GM18868 (cell line): ENCODE measurements at regions not wholly inside any gene's neighbourhood (a gene's known extent, or its start where the extent isn't known, plus 50 kb on each side); places are given as distances from the start of the nearest gene placed in this dataset.
A peak's percentile ranks its signal among the peaks of the same experiment; 100 is the strongest.

Experiments
- ATAC-seq: cut with Tn5 transposase; IDR thresholded peaks from one replicate; pipeline ENCODE4 v1.9.1; 2021; ENCODE audit warnings: mild to moderate bottlenecking, moderate library complexity; ENCODE audit not compliant: unreplicated experiment

DNA sequence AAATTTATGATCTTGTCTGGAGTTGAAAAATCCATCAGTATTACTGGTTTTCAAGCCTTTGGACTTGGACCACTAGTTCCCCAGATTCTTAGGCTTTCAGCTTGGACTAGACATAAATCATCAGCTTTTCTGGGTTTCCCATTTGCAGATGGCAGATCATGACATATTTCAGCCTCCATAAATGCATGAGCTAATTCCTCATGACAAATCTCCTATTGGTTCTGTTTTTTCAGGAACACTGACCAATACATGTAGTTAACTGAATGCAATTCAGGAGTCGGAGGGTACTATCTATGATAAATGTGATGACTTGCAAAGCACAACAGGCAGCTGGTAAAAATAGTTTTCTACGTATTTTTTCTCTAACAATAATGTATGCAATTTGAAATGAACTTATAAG, 635.6 kb downstream of the TRAM1L1 start:
- no peak for ATAC-seq

DNA sequence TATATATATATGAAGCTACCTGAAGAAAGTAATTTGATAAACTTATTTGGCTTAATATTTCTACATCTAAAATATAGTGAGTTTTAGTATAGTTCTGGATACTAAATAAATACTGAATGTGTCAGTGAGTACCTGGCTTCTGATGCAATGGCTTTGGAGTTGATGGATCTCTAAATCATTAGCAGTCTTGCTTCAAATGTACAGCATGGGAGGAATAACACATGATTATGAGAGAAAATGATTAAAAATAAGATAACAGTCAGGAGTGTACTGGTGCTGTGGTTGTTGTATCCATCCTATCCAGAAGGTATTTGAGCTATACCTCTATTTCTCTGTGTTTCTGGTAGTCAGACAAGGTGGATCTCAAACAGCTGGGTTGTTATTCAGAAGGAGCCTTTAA, 641.3 kb downstream of the TRAM1L1 start:
- ATAC-seq, result no peak

DNA sequence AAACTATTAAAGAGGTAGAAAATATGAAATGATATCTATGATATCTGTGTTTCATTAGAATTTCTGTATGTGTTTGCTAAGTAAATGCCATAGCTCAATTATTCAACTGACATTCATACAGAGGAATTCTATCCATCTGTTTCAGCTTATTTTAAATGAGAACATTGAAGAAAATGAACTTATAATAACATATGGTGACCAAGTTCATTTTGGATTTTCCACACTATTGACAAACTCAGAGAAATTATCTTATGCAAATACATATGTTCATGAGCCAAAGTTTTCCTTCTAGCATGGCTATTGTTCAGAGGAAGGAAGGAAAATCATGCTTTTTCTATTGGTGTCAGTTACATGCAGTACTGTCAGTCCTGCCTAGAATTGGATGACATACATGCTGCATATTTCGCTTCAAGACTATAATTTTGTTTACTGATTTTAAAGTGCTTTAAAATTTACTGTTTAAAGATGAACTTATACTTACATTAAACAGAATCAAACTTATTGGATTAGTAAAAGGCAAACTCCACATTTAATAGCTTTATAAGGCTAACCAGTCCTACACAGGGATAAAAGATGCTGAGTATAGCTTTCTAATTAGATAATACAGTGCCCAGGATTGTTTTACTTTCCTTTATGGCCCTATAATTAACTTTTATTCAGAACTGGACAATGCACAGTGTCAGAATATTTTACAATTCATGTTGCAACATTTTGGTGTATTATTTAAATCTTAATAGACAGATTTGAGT, 646.2 kb downstream of the TRAM1L1 start:
- ATAC-seq, result no peak

DNA sequence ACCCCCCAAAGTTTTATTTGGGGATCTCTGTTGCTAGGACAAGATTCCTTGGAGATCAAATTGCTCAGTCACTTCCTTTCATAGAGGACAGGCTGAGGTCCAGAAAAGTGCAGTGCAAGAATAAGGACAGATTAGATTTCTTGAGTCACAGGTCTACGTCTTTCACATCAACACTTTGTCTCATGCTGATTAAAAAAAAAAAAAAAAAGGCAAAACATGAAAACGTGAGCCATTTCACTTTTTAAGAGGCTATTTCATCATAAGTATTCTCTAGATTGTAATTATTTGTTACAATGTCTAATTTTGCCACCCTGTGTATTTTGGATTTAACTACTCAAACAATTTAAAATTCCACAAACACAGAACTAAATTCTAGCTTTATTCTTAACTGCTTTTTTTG, 647.0 kb downstream of the TRAM1L1 start:
- no peak for ATAC-seq

DNA sequence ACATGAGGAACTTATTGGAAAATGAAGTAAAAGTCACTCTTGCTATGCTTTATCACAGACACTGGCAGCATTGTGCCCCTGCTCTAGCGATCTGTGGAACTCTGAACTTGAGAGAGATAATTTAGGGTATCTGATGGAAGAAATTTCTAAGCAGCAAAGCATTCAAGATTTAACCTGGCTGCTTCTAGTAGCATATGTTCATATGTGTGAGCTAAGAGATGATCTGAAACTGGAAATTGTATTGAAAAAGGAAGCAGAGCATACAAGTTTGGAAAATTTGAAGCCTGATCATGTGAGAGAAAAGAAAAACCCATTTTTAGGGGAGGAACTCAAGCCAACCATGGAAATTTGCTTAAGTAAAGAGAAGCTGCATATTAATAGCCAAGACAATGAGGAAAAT, 657.7 kb downstream of the TRAM1L1 start:
- ATAC-seq, result no peak

DNA sequence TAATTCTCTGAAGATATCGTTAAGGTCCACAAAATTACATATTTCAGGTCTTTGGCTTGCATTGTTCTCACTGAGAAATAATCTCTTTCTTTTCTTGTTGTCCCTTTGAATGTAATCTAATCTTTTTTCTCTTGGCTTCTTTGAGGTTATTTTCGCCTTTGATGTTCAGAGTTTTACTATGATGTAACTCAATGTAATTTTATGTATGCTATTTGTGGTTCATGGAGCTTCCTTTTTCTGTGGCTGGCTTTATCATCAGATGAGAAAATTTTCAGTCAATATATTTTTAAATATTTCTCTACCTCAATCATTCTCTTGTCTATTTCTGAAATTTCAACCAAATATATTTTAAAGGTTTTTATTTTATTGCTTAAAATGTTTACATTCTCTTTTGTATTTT, 672.2 kb downstream of the TRAM1L1 start:
- no peak for ATAC-seq

DNA sequence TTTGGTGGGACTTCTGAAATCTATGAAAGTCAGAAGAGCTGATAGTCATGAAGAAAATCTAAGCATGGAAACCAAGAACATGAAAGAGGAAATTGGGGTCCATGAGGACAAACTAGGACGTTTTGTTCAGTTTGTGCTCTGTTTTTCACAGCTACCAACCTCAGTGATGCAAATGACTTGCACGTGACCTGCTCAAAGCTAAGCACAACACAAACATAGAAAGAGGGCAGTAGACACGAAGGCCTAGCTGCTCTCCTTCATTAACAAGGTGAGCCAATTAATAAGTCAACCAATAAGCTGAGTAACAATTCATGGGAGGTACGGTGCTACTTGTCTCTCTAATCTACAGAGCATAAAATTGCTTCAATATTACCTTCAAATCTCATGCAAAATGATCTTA, 684.1 kb downstream of the TRAM1L1 start:
- no peak for ATAC-seq

DNA sequence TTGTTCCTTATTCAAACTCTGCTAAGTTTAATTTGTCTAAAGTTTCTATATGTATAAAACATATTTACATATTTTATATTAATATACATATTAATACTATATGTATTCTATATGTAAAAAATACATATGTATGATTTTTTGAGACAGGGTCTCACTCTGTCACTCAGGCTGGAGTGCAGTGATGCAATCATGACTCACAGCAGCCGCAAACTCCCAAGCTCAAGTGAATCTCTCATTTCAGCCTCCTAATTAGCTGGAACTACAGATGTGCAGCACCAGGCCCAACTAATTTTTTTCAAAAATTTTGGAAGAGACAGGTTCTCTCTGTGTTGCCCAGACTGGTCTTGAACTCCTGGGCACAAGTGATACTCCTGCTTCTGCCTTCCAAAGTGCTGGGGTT, 684.9 kb downstream of the TRAM1L1 start:
- peak; percentile 44 for ATAC-seq

DNA sequence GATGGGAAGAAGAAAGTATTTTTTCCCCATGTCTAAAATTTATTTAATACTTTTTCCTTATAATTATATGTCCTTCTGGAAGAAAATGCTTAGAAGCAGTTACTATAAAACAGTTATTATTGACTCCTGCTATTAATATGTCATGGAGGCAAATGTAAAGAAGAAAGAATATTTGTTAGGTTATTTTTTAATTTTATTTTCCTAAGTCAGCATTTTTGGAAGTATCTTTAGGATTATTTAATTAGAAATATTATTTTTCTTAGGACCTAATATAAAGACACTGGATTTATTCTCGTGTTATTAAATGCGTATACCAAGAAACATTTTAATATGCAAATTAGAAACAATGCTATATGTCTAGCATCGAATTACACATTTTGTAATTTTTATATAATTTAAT, 687.7 kb downstream of the TRAM1L1 start:
- ATAC-seq, result no peak

DNA sequence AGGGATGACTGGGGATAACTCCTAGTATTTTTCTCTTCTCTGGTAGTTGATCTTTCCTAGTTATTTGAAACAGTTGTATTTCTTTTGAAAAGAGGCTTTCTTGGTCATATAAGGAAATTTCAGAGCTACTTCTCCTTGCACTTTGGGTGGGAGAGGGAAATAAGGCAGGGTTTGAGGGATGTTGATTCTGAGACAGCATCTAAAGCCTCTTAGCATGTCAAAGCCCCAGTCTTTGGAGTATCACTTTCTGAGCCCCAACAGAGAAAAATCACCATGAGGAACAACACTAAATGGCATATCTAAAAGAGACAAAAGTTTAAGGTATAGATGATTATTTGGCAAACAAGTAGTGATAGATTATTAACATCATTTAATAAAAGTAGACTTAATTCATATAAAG, 688.1 kb downstream of the TRAM1L1 start:
- ATAC-seq, result no peak

DNA sequence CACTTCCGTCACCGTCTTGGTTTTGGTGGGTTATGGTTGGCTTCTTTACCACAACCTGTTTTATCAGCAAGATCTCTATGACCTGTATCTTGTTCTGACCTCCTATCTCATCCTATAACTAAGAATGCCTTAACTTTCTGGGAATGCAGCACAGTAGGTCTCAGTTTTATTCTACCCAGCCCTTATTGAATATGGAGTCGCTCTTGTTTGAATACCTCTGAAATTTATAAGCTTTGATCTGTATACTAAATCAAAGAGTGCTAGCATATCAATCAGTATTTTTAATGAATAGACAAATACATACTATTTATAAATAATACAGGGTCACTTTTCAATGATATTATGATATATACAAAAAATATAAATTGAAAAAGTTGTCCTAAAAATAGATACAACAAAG, 690.0 kb downstream of the TRAM1L1 start:
- no peak for ATAC-seq

DNA sequence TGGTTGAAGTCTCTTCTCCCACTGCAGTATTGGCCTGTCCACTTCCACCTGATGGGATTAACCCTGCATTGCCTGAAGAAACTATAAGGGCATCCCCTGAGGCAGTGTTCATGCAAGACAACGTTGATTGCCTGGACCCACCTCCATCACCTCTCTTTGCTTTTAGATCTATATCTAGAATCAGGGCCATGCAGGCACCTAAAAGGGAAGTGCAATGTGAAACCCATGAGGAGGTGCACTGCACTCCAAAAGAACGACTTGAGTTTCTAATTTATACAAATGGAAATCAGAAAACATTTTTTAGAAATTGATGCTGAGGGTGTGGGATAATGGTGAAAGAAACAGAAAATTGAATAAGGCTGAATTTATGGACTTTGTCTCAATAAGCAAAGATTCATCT, 694.4 kb downstream of the TRAM1L1 start:
- peak; percentile 65 for ATAC-seq

DNA sequence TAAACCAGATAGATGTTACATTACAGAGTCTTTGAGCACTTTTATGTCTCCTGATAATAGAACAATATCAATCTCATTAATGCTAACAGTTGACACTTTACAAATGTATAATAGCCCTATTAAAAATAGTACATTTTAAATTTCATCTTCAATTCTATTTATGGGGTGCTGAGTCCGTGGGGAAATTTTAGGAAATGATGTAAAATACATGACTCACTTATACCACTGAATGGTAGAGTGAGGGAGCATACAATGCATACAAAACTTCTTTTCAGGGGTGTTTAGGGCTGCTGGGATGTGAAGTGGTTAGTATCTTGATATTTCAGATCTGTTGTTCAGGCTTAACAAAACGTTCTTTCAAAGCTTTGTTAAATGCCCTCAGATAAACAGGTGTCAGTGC, 696.2 kb downstream of the TRAM1L1 start:
- ATAC-seq, result peak; percentile 51

DNA sequence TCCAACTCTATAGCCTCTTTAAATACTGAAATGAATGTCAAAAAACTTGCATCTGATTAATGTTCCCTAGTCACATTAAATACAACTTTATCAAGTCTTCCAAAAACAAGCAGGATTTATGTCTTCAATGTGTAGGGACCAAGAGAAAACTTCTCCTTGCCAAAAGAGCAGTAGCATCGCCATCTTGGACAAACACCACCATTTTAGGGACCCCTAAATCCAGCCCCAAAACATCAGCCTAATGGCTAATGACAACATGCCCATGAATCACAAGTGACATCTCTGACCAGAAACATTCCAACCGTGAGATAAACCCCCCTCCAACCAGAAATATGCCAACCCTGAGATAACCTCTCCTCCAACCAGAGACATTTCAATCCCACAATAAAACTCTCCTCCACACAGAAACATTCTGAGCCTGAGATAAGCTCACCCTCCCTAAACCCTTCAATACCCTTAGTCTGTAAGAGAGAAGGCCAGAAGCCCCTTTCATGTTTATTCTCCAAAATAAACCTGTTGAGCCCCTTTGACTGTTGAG, 697.4 kb downstream of the TRAM1L1 start:
- no peak for ATAC-seq

DNA sequence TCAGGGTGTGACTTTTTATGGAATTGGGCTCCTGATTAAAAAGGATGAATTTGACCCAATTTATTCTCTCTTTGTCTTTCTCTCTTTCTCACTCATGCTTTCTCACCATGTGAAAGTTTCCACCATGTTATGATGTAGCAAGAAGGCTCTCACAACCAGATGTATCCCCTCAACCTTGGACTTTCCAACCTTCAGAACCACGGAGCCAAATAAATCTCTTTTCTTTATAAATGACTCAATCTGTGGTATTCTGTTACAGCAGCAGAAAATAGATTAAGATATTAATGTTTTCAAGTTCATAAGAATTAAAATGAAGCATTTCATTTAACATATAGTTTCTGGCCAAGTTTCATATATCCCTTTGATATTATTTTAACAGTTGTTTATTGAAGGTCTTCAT, 698.5 kb downstream of the TRAM1L1 start:
- ATAC-seq, result no peak

DNA sequence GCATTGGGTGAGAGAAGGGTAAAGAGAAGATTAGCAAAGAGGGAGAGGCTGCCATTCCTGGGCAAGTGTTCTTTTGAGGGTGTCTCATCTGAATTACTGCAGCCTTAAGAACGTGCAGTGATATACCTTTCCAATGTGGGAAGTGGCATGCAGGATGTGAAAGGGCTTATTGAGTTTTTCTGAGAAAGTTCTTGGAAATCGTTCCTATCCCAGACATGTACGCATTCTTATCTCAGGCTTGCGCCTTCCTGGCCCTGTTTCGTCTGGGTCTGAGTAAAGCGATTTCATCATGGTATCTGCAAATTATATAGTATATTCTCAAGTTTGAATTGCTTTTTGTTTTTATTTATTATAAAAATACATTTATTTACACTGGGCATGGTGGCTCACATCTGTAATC, 699.8 kb downstream of the TRAM1L1 start:
- ATAC-seq, result no peak

DNA sequence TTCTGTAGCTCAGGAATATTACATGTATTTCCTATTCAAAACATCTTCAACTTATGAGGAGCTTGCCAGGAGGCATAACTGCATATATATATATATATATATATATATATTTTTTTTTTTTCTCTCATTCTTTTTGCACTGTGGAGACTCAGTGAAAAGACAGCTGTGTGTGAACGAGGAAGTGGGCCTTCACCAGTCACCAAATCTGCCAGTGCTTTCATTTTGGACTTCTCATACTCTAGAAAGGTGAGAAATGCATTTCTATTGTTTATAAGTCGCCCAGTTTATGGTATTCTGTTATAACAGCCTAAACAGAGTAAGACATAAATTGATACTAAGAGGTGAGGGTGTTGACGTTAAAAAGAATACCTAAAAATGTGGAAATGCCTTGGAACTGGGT, 710.6 kb downstream of the TRAM1L1 start:
- peak; percentile 75 for ATAC-seq

DNA sequence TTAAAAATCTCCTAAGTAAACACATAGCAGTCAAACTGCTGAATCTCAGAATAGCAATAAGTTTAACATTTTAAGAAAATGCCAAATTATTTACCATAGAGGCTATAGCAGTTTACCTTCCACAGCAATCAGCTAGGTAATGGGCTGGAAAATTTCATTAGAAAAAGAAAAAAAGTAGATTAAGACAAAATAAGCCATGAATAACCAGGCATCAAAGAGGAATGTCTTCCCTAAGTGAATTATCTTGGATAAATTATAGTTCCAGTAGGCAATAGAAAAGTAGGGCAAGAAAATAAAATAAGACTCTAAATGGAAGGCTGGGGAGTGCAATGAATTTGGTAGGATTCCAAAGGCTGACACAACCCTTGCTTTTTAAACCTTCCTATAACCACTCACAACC, 722.8 kb downstream of the TRAM1L1 start:
- ATAC-seq, result no peak

DNA sequence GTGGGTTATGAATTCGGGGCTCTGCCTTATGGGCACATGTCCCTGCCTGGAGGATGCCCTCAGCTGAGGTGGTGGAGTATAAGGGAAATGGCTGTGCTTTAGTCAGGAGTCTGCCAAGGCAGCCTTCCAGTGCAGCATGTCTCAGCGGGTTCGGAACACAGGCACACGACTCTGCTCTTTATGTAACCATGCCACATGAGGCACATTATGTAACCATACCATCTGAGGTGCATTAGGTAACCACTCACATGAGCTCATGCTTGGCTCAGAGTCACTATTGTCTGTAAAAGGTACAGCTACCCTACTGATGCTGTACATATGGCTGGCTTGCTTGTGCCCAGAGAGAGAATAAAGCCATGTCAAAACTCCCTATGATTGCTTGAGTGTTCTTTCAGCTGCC, 723.6 kb downstream of the TRAM1L1 start:
- no peak for ATAC-seq

DNA sequence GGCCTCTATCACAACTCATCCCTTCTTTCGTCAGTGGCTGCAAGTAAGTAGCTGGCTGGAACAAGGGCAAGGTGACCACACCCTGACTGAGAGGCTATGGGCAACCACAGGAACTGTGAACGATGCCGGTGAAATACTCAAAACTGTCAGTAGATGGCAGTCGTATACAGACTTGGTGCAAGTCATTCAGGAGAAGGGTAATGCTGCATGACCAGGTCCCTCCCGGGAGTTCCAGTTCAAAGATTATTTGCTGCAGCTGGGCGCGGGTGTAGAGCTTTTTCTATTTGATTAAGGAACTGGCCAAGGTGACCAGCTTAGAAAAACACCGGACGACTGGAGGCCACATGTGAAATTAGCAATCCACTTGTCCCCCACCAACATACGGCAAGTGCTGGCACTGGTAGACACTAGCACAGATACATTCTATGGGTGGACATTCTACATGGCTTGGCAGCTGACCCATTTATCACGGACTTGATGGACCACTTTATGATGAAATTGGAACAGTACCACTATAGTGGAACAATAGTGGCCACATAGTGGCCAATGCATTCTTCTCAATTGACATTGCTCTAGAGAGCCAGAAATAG, 726.6 kb downstream of the TRAM1L1 start:
- ATAC-seq, result peak; percentile 97

DNA sequence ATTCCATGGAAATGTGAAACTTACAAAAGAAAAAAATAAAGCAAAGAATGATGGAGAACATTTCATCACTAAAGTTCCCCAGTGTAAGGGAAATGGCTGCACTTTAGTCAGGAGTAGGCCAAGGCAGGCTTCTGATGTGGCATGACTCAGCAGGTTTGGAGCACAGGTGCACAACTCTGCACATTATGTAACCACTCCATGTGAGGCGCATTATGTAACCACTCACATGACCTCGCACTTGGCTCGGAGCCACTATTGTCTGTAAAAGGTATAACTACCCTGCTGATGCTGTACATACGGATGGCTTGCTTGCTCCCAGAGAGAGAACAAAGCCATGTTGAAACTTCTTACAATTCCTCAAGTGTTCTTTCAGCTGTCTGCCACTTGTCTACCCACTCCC, 727.6 kb downstream of the TRAM1L1 start:
- ATAC-seq, result no peak

DNA sequence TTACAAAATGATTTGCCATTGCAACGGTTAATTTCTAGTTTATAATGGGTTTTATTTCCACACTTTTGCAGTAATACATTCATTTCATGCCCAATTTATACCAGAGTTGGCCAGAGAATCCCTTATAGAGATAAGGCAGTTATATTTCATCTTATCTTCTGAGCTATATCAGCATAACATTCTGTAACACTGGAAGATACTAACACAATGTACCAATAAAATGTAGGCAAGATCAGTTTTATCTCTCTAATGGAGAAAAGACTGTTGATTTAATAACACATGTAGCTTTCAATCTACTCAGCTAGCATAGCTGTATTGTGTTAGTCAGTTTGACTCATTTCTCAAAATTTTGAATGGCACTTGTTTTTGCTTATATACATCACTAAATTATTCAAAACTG, 738.6 kb downstream of the TRAM1L1 start:
- no peak for ATAC-seq

DNA sequence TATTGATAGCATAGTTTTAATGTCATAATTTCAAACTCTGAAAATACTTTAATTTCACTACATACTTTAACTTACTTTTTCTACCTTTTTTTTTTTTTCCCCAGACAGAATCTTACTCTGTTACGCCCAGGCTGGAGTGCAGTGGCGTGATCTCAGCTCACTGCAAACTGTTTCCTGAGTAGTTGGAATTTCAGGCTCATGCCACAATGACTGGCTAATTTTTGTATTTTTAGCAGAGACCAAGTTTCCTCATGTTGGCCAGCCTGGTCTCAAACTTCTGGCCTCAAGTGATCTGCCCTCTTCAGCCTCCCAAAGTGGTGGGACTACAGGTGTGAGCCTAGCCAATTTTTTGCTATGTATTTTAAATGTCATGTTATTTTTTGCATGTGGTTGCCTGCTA, 741.6 kb downstream of the TRAM1L1 start:
- ATAC-seq, result no peak
